IMR-90 (cell line): ENCODE measurements at regions not wholly inside any gene's neighbourhood (a gene's known extent, or its start where the extent isn't known, plus 50 kb on each side); places are given as distances from the start of the nearest gene placed in this dataset.

Experiments
- ATAC-seq: fragments of 200-7000 bp; cut with Tn5 transposase; 2 replicates; pipeline ENCODE4 v1.9.1; 2020; ENCODE audit warnings: low read depth, mild to moderate bottlenecking, moderate library complexity
- BruUV-seq: library from RNA; stranded (reverse); fragments of 400-500 nt; replicated peaks from 2 replicates; lab custom pipeline; 2021; lab: Mats Ljungman, UMichigan
- CTCF ChIA-PET: fragments of 300-600 bp; formaldehyde crosslinking; extraction: SDS; loops from one replicate; lab custom pipeline; 2021; ENCODE audit warnings: antibody characterized with exemption; lab: Yijun Ruan, JAX
- POLR2A ChIA-PET: fragments of 300-600 bp; sonication (Branson Sonifier 250); formaldehyde crosslinking; loops from one replicate; lab custom pipeline; 2022; ENCODE audit warnings: antibody characterized with exemption; ENCODE audit not compliant: unreplicated experiment; lab: Charles Lee
- DNase-seq: peaks from one replicate; pipeline ENCODE4 v3.0.0; 2013
- H2AFZ ChIP-seq: replicated peaks from 2 replicates; pipeline ENCODE3; 2013; ENCODE audit warnings: low read length, mild to moderate bottlenecking; ENCODE audit not compliant: poor library complexity
- H2AK5ac ChIP-seq: 2 replicates; pipeline ENCODE4 v1.6.1; 2013; ENCODE audit warnings: low read depth, low read length, inconsistent platforms
- H2AK9ac ChIP-seq: replicated peaks from 2 replicates; pipeline ENCODE3; 2013; ENCODE audit warnings: mild to moderate bottlenecking, low read depth, low read length, moderate library complexity; ENCODE audit not compliant: poor library complexity
- H2BK120ac ChIP-seq: 2 replicates; pipeline ENCODE4 v1.6.1; 2013; ENCODE audit warnings: low read depth, low read length, inconsistent platforms
- H2BK15ac ChIP-seq: 3 replicates; pipeline ENCODE4 v1.6.1; 2013; ENCODE audit warnings: low read depth, low read length, inconsistent platforms
- H2BK20ac ChIP-seq: 2 replicates; pipeline ENCODE4 v1.6.1; 2013; ENCODE audit warnings: low read depth, mild to moderate bottlenecking, inconsistent platforms, low read length, moderate library complexity
- H2BK5ac ChIP-seq: 2 replicates; pipeline ENCODE4 v1.6.1; 2013; ENCODE audit warnings: mild to moderate bottlenecking, low read depth, low read length, inconsistent platforms; ENCODE audit not compliant: poor library complexity, severe bottlenecking
- H3K14ac ChIP-seq: replicated peaks from 2 replicates; pipeline ENCODE4 v1.6.1; 2013; ENCODE audit warnings: low read depth, low read length, inconsistent platforms
- H3K18ac ChIP-seq: 2 replicates; pipeline ENCODE4 v1.6.1; 2013; ENCODE audit warnings: low read depth, low read length, control low read depth
- H3K23ac ChIP-seq: 2 replicates; pipeline ENCODE4 v1.6.1; 2013; ENCODE audit warnings: low read depth, low read length, inconsistent platforms
- H3K27ac ChIP-seq: 2 replicates; pipeline ENCODE4 v1.5.1; 2013; ENCODE audit warnings: mild to moderate bottlenecking, control low read depth, low read length; ENCODE audit not compliant: insufficient read depth
- H3K27me3 ChIP-seq: 2 replicates; pipeline ENCODE4 v1.6.1; 2013; ENCODE audit warnings: low read length; ENCODE audit not compliant: control insufficient read depth, insufficient read depth
- H3K36me3 ChIP-seq: 2 replicates; pipeline ENCODE4 v1.6.1; 2013; ENCODE audit warnings: low read length, mixed read lengths; ENCODE audit not compliant: control insufficient read depth, insufficient read depth
- H3K4ac ChIP-seq: 2 replicates; pipeline ENCODE4 v1.6.1; 2013; ENCODE audit warnings: low read depth, low read length, inconsistent platforms
- H3K4me1 ChIP-seq: 2 replicates; pipeline ENCODE4 v1.6.1; 2013; ENCODE audit warnings: low read length, mixed read lengths; ENCODE audit not compliant: control insufficient read depth, insufficient read depth
- H3K4me2 ChIP-seq: 2 replicates; pipeline ENCODE4 v1.6.1; 2013; ENCODE audit warnings: low read depth, mild to moderate bottlenecking, control low read depth, low read length, moderate library complexity
- H3K4me3 ChIP-seq: 2 replicates; pipeline ENCODE4 v1.5.1; 2013; ENCODE audit warnings: low read depth, mild to moderate bottlenecking, control low read depth, low read length, moderate library complexity; ENCODE audit not compliant: insufficient read depth
- H3K56ac ChIP-seq: 2 replicates; pipeline ENCODE4 v1.6.1; 2013; ENCODE audit warnings: low read length, inconsistent platforms; ENCODE audit not compliant: insufficient read depth; ENCODE audit errors: extremely low read depth
- H3K79me1 ChIP-seq, 2 experiments: 2 replicates each; pipeline ENCODE4 v1.6.1; 2013; ENCODE audit warnings: low read length in 2 of 2, inconsistent platforms in 1 of 2, low read depth in 1 of 2
- H3K9ac ChIP-seq: 2 replicates; pipeline ENCODE4 v1.6.1; 2013; ENCODE audit warnings: low read depth, low read length, control low read depth
- H3K9me1 ChIP-seq: 2 replicates; pipeline ENCODE4 v1.6.1; 2013; ENCODE audit warnings: low read length, inconsistent platforms; ENCODE audit not compliant: insufficient read depth
- H3K9me3 ChIP-seq: 2 replicates; pipeline ENCODE4 v1.6.1; 2013; ENCODE audit warnings: low read length; ENCODE audit not compliant: control insufficient read depth, insufficient read depth
- H4K20me1 ChIP-seq: 2 replicates; pipeline ENCODE4 v1.6.1; 2013; ENCODE audit warnings: low read length, inconsistent platforms; ENCODE audit not compliant: insufficient read depth
- H4K5ac ChIP-seq: 2 replicates; pipeline ENCODE4 v1.6.1; 2013; ENCODE audit warnings: mild to moderate bottlenecking, low read depth, low read length, control low read depth
- H4K8ac ChIP-seq, 2 experiments: 2 replicates each; pipeline ENCODE4 v1.6.1; 2013; ENCODE audit warnings: low read depth in 2 of 2, low read length in 2 of 2, control low read depth in 1 of 2, inconsistent platforms in 1 of 2
- H4K91ac ChIP-seq: 2 replicates; pipeline ENCODE4 v1.6.1; 2013; ENCODE audit warnings: low read depth, low read length, inconsistent platforms; ENCODE audit not compliant: insufficient read depth
- BHLHE40 ChIP-seq: fragments of 150-350 bp; IDR thresholded peaks from 2 replicates; pipeline ENCODE4 v1.6.1; 2016; ENCODE audit warnings: mild to moderate bottlenecking, low read depth, low read length
- CEBPB ChIP-seq: IDR thresholded peaks from 2 replicates; pipeline ENCODE4 v1.6.1; 2012; ENCODE audit warnings: low read depth, low read length, improper control_type of control experiment
- CHD1 ChIP-seq: IDR thresholded peaks from 2 replicates; pipeline ENCODE4 v1.6.1; 2012; ENCODE audit warnings: low read depth, low read length, improper control_type of control experiment
- ELK1 ChIP-seq: fragments of 150-350 bp; IDR thresholded peaks from 2 replicates; pipeline ENCODE4 v1.6.1; 2016; ENCODE audit warnings: low read depth, mild to moderate bottlenecking, low read length, moderate library complexity, borderline replicate concordance
- FOS ChIP-seq: fragments of 150-350 bp; IDR thresholded peaks from 2 replicates; pipeline ENCODE4 v1.6.1; 2016; ENCODE audit warnings: low read depth, low read length
- MAFK ChIP-seq: IDR thresholded peaks from 2 replicates; pipeline ENCODE4 v1.6.1; 2012; ENCODE audit warnings: low read depth, low read length, improper control_type of control experiment
- MAZ ChIP-seq: IDR thresholded peaks from 2 replicates; pipeline ENCODE4 v1.6.1; 2012; ENCODE audit warnings: low read depth, mild to moderate bottlenecking, low read length, improper control_type of control experiment, moderate library complexity, borderline replicate concordance
- MXI1 ChIP-seq: IDR thresholded peaks from 2 replicates; pipeline ENCODE4 v1.6.1; 2012; ENCODE audit warnings: low read depth, mild to moderate bottlenecking, low read length, moderate library complexity, borderline replicate concordance
- NFE2L2 ChIP-seq: fragments of 150-350 bp; IDR thresholded peaks from 2 replicates; pipeline ENCODE4 v1.6.1; 2016; ENCODE audit warnings: low read depth, mild to moderate bottlenecking, low read length
- POLR2A ChIP-seq: IDR thresholded peaks from 2 replicates; pipeline ENCODE4 v1.6.1; 2012; ENCODE audit warnings: mild to moderate bottlenecking, low read depth, low read length
- RAD21 ChIP-seq: IDR thresholded peaks from 2 replicates; pipeline ENCODE4 v1.6.1; 2012; ENCODE audit warnings: low read length, improper control_type of control experiment
- RCOR1 ChIP-seq: IDR thresholded peaks from 2 replicates; pipeline ENCODE4 v1.6.1; 2012; ENCODE audit warnings: mild to moderate bottlenecking, low read length, improper control_type of control experiment; ENCODE audit not compliant: insufficient replicate concordance
- RFX5 ChIP-seq: IDR thresholded peaks from 2 replicates; pipeline ENCODE4 v1.8.0; 2012; ENCODE audit warnings: low read depth, mild to moderate bottlenecking, low read length, moderate library complexity
- SMC3 ChIP-seq: fragments of 150-350 bp; IDR thresholded peaks from 2 replicates; pipeline ENCODE4 v1.6.1; 2016; ENCODE audit warnings: low read depth, mild to moderate bottlenecking, antibody characterized with exemption, low read length, moderate library complexity
- USF2 ChIP-seq: fragments of 150-350 bp; IDR thresholded peaks from 2 replicates; pipeline ENCODE4 v1.6.1; 2017; ENCODE audit warnings: mild to moderate bottlenecking, antibody characterized with exemption, low read length, low read depth
- WGBS, 2 experiments: methylation state at CpG; one replicate each; pipeline versions ENCODE4 v1.1.5 to v1.1.7; 2013; ENCODE audit warnings: missing lambda C conversion rate in 2 of 2; ENCODE audit not compliant: insufficient read length in 1 of 2; ENCODE audit errors: extremely low coverage in 2 of 2; 5-methylcytosine and 5-hydroxymethylcytosine counted together
- dilution Hi-C: fragments of 300-500 bp; cut with HindIII; formaldehyde crosslinking; loops from one replicate; pipeline ENCODE4 v1.14.3; 2018; ENCODE audit warnings: low sequenced_read_pairs; ENCODE audit not compliant: unreplicated experiment
- in situ Hi-C: fragments of 300-500 bp; cut with MboI; formaldehyde crosslinking; loops from 3 replicates; pipeline ENCODE4 v1.14.3; 2019; ENCODE audit warnings: low sequenced_read_pairs, inconsistent platforms, mixed read lengths
- intact Hi-C: fragments of 100-400 bp; cut with micrococcal nuclease; formaldehyde crosslinking; loops from 2 replicates; pipeline ENCODE4 v1.10.0; 2022
- TF ChIP-seq, protein P1 (sequence below): conservative IDR thresholded peaks from 2 replicates; pipeline ENCODE4 v1.5.1; 2012; ENCODE audit warnings: mild to moderate bottlenecking, low read depth, low read length, improper control_type of control experiment

- H3K56ac ChIP-seq, result no peak overlapping the region
- H2AK5ac ChIP-seq, result no peak overlapping the region
- H2BK120ac ChIP-seq, result no peak overlapping the region
- CTCF ChIA-PET, result no interaction called here
- no peak overlapping the region for H3K18ac ChIP-seq
- H3K4me2 ChIP-seq, result no peak overlapping the region
- no peak overlapping the region for H2BK15ac ChIP-seq
- no peak overlapping the region for H4K8ac ChIP-seq
- no peak overlapping the region for H3K27ac ChIP-seq
- H3K4me3 ChIP-seq, result no peak overlapping the region
- H4K20me1 ChIP-seq, result no peaks in the 10 kb centered on the region
- H3K9me1 ChIP-seq, result no peaks in the 10 kb centered on the region
- BruUV-seq, result no TSS peak
- no peak overlapping the region for H2AFZ ChIP-seq
- TF ChIP-seq USF2, result no peak
- no peak for TF ChIP-seq RCOR1
- TF ChIP-seq RAD21, result no peak
- TF ChIP-seq ELK1, result no peak
- no peak for TF ChIP-seq CHD1
- no peak for TF ChIP-seq RFX5
- no peak for TF ChIP-seq MAFK
- TF ChIP-seq BHLHE40, result no peak
- no peak for TF ChIP-seq POLR2A
- TF ChIP-seq, protein P1, sequence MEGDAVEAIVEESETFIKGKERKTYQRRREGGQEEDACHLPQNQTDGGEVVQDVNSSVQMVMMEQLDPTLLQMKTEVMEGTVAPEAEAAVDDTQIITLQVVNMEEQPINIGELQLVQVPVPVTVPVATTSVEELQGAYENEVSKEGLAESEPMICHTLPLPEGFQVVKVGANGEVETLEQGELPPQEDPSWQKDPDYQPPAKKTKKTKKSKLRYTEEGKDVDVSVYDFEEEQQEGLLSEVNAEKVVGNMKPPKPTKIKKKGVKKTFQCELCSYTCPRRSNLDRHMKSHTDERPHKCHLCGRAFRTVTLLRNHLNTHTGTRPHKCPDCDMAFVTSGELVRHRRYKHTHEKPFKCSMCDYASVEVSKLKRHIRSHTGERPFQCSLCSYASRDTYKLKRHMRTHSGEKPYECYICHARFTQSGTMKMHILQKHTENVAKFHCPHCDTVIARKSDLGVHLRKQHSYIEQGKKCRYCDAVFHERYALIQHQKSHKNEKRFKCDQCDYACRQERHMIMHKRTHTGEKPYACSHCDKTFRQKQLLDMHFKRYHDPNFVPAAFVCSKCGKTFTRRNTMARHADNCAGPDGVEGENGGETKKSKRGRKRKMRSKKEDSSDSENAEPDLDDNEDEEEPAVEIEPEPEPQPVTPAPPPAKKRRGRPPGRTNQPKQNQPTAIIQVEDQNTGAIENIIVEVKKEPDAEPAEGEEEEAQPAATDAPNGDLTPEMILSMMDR, result no peak
- no peak for TF ChIP-seq MXI1
- no peak for TF ChIP-seq MAZ
- no peak for TF ChIP-seq FOS
- no peak for TF ChIP-seq NFE2L2
- TF ChIP-seq CEBPB, result no peak
- TF ChIP-seq SMC3, result no peak
- dilution Hi-C loops, result no loop called here
- H3K4ac ChIP-seq, result no peak overlapping the region
- H3K23ac ChIP-seq, result no peak overlapping the region
- H3K27me3 ChIP-seq, result peaks cover 4% of the 10 kb centered on the region
- H3K9ac ChIP-seq, result no peak overlapping the region
- no peak overlapping the region for H2AK9ac ChIP-seq
- H3K4me1 ChIP-seq, result peaks cover 5% of the 10 kb centered on the region; the same call in 1 of the 2 replicates
- no peaks in the 10 kb centered on the region for H3K9me3 ChIP-seq
- H4K5ac ChIP-seq, result no peak overlapping the region
- H4K91ac ChIP-seq, result no peak overlapping the region
- DNase-seq (no peak), ATAC-seq (no peak)
- H3K14ac ChIP-seq, result no peak overlapping the region
- no CpG with 5 or more reads among the region's 2 CpGs for WGBS, 2 experiments
- no peaks in the 10 kb centered on the region for H3K36me3 ChIP-seq
- intact Hi-C loops, result no loop called here
- in situ Hi-C loops, result no loop called here
- POLR2A ChIA-PET, result no interaction called here
- no peak overlapping the region for H2BK5ac ChIP-seq
- H3K79me1 ChIP-seq, result no peaks in the 10 kb centered on the region
- H2BK20ac ChIP-seq, result no peak overlapping the region
Measured at GRCh38 chr6:15761045-15761502, 98.2 kb upstream of the DTNBP1 start.
